Activated naive CD4-positive, alpha-beta T cell treated with anti-CD3 and anti-CD28 coated beads, Interleukin-2, amount 50 U/mL, for 24 hours (primary cell): ENCODE measurements at regions not wholly inside any gene's neighbourhood (a gene's known extent, or its start where the extent isn't known, plus 50 kb on each side); places are given as distances from the start of the nearest gene placed in this dataset.
"Not testable (repeated sequence)": the region's sequence is repeated elsewhere in the genome, so short reads cannot be mapped to it uniquely, and the experiment has no call there.

ENCODE experiments used
- H3K27ac Mint-ChIP-seq: one replicate; pipeline ENCODE4 v1.8.0; 2021; ENCODE audit warnings: mild to moderate bottlenecking, mixed read lengths
- H3K27me3 Mint-ChIP-seq: one replicate; pipeline ENCODE4 v1.8.0; 2021; ENCODE audit warnings: mixed read lengths
- H3K36me3 Mint-ChIP-seq: one replicate; pipeline ENCODE4 v1.8.0; 2021; ENCODE audit warnings: mixed read lengths
- H3K4me1 Mint-ChIP-seq: one replicate; pipeline ENCODE4 v1.8.0; 2021; ENCODE audit warnings: mixed read lengths
- H3K4me3 Mint-ChIP-seq: one replicate; pipeline ENCODE4 v1.8.0; 2021; ENCODE audit warnings: mild to moderate bottlenecking, mixed read lengths
- H3K9me3 Mint-ChIP-seq: one replicate; pipeline ENCODE4 v1.8.0; 2021; ENCODE audit warnings: mixed read lengths

GRCh38 chr2:34523958-34524514, 924.9 kb upstream of the FAM98A start:
- Mint-ChIP-seq H3K9me3 (no peaks in the 10 kb centered on the region), H3K27me3 (no peaks in the 10 kb centered on the region), H3K4me3 (no peak overlapping the region), H3K27ac (no peak overlapping the region), H3K36me3 (no peaks in the 10 kb centered on the region), H3K4me1 (no peaks in the 10 kb centered on the region)

GRCh38 chr2:34519659-34520058, 920.6 kb upstream of the FAM98A start:
- Mint-ChIP-seq H3K4me3 (no peak overlapping the region), H3K27ac (no peak overlapping the region), H3K36me3 (no peaks in the 10 kb centered on the region), H3K27me3 (no peaks in the 10 kb centered on the region), H3K9me3 (no peaks in the 10 kb centered on the region), H3K4me1 (no peaks in the 10 kb centered on the region)

- Mint-ChIP-seq H3K27me3 (no peaks in the 10 kb centered on the region), H3K9me3 (no peaks in the 10 kb centered on the region), H3K4me1 (no peaks in the 10 kb centered on the region), H3K27ac (no peak overlapping the region), H3K36me3 (no peaks in the 10 kb centered on the region), H3K4me3 (no peak overlapping the region)
Observed at GRCh38 chr2:34498561-34498960, 899.5 kb upstream of the FAM98A start.

- H3K4me1 Mint-ChIP-seq, H3K27ac Mint-ChIP-seq, H3K9me3 Mint-ChIP-seq: not testable (repeated sequence)
Observed at GRCh38 chr2:34494192-34494591, 895.1 kb upstream of the FAM98A start.

GRCh38 chr2:34492561-34493455, 893.7 kb upstream of the FAM98A start:
- H3K36me3 Mint-ChIP-seq, result no peaks in the 10 kb centered on the region
- H3K27me3 Mint-ChIP-seq, result no peaks in the 10 kb centered on the region
- H3K4me1 Mint-ChIP-seq, result no peaks in the 10 kb centered on the region
- H3K4me3 Mint-ChIP-seq, result no peak overlapping the region
- no peak overlapping the region for H3K27ac Mint-ChIP-seq
- no peaks in the 10 kb centered on the region for H3K9me3 Mint-ChIP-seq

More at GRCh38 chr2:34494192-34494591, 895.1 kb upstream of the FAM98A start:
- H3K36me3 Mint-ChIP-seq, H3K4me3 Mint-ChIP-seq, H3K27me3 Mint-ChIP-seq: not testable (repeated sequence)

GRCh38 chr2:34486965-34487364, 887.9 kb upstream of the FAM98A start:
- Mint-ChIP-seq H3K36me3 (no peaks in the 10 kb centered on the region), H3K4me1 (no peaks in the 10 kb centered on the region), H3K27ac (no peak overlapping the region), H3K4me3 (no peak overlapping the region), H3K9me3 (no peaks in the 10 kb centered on the region), H3K27me3 (no peaks in the 10 kb centered on the region)

- Mint-ChIP-seq H3K27ac (no peak overlapping the region), H3K4me1 (no peaks in the 10 kb centered on the region), H3K9me3 (no peaks in the 10 kb centered on the region), H3K36me3 (no peaks in the 10 kb centered on the region), H3K4me3 (no peak overlapping the region), H3K27me3 (no peaks in the 10 kb centered on the region)
Observed at GRCh38 chr2:34481542-34481941, 882.4 kb upstream of the FAM98A start.

GRCh38 chr2:34480366-34480765, 881.3 kb upstream of the FAM98A start:
- Mint-ChIP-seq H3K9me3 (no peaks in the 10 kb centered on the region), H3K27ac (no peak overlapping the region), H3K36me3 (no peaks in the 10 kb centered on the region), H3K4me3 (no peak overlapping the region), H3K27me3 (no peaks in the 10 kb centered on the region), H3K4me1 (no peaks in the 10 kb centered on the region)

GRCh38 chr2:34475156-34475555, 876.1 kb upstream of the FAM98A start:
- Mint-ChIP-seq H3K9me3 (no peaks in the 10 kb centered on the region), H3K27me3 (no peaks in the 10 kb centered on the region), H3K4me1 (no peaks in the 10 kb centered on the region), H3K36me3 (no peaks in the 10 kb centered on the region), H3K4me3 (no peak overlapping the region), H3K27ac (no peak overlapping the region)

GRCh38 chr2:34474646-34475045, 875.5 kb upstream of the FAM98A start:
- H3K36me3 Mint-ChIP-seq, result no peaks in the 10 kb centered on the region
- no peaks in the 10 kb centered on the region for H3K9me3 Mint-ChIP-seq
- no peaks in the 10 kb centered on the region for H3K4me1 Mint-ChIP-seq
- H3K4me3 Mint-ChIP-seq, result no peak overlapping the region
- H3K27me3 Mint-ChIP-seq, result no peaks in the 10 kb centered on the region
- H3K27ac Mint-ChIP-seq, result no peak overlapping the region

GRCh38 chr2:34447097-34447496, 848.0 kb upstream of the FAM98A start:
- Mint-ChIP-seq H3K36me3 (no peaks in the 10 kb centered on the region), H3K4me1 (no peaks in the 10 kb centered on the region), H3K4me3 (no peak overlapping the region), H3K27ac (no peak overlapping the region), H3K9me3 (peaks cover under 1% of the 10 kb centered on the region), H3K27me3 (no peaks in the 10 kb centered on the region)

- Mint-ChIP-seq H3K27ac (no peak overlapping the region), H3K36me3 (no peaks in the 10 kb centered on the region), H3K4me1 (no peaks in the 10 kb centered on the region), H3K9me3 (peaks cover 6% of the 10 kb centered on the region), H3K27me3 (no peaks in the 10 kb centered on the region), H3K4me3 (no peak overlapping the region)
Observed at GRCh38 chr2:34423301-34423700, 824.2 kb upstream of the FAM98A start.

- H3K36me3 Mint-ChIP-seq, result no peaks in the 10 kb centered on the region
- H3K9me3 Mint-ChIP-seq, result no peaks in the 10 kb centered on the region
- no peaks in the 10 kb centered on the region for H3K27me3 Mint-ChIP-seq
- H3K4me1 Mint-ChIP-seq, result no peaks in the 10 kb centered on the region
- no peak overlapping the region for H3K27ac Mint-ChIP-seq
- no peak overlapping the region for H3K4me3 Mint-ChIP-seq
Observed at GRCh38 chr2:34419856-34420255, 820.8 kb upstream of the FAM98A start.

GRCh38 chr2:34416856-34417255, 817.8 kb upstream of the FAM98A start:
- Mint-ChIP-seq H3K36me3 (no peaks in the 10 kb centered on the region), H3K4me3 (no peak overlapping the region), H3K9me3 (no peaks in the 10 kb centered on the region), H3K27me3 (no peaks in the 10 kb centered on the region), H3K4me1 (no peaks in the 10 kb centered on the region), H3K27ac (no peak overlapping the region)

GRCh38 chr2:34414856-34415255, 815.8 kb upstream of the FAM98A start:
- Mint-ChIP-seq H3K27me3 (no peaks in the 10 kb centered on the region), H3K4me3 (no peak overlapping the region), H3K9me3 (peaks cover 4% of the 10 kb centered on the region), H3K4me1 (no peaks in the 10 kb centered on the region), H3K36me3 (no peaks in the 10 kb centered on the region), H3K27ac (no peak overlapping the region)

- H3K4me3 Mint-ChIP-seq, result no peak overlapping the region
- no peak overlapping the region for H3K27ac Mint-ChIP-seq
- peaks cover 4% of the 10 kb centered on the region for H3K9me3 Mint-ChIP-seq
- H3K4me1 Mint-ChIP-seq, result no peaks in the 10 kb centered on the region
- no peaks in the 10 kb centered on the region for H3K27me3 Mint-ChIP-seq
- no peaks in the 10 kb centered on the region for H3K36me3 Mint-ChIP-seq
Observed at GRCh38 chr2:34408100-34408499, 809.0 kb upstream of the FAM98A start.
